Trophoblast cell (in vitro differentiated cells and primary cell): ENCODE measurements at regions not wholly inside any gene's neighbourhood (a gene's known extent, or its start where the extent isn't known, plus 50 kb on each side); places are given as distances from the start of the nearest gene placed in this dataset.

ENCODE experiments used
- DNase-seq, 2 donors: peaks; one replicate each; pipeline ENCODE4 v3.0.0-alpha.2; 2016
- H2AFZ ChIP-seq: 2 replicates; pipeline ENCODE4 v1.6.1; 2013; ENCODE audit warnings: low read length, moderate library complexity, mild to moderate bottlenecking; ENCODE audit not compliant: insufficient read depth, poor library complexity
- H2AK5ac ChIP-seq: 2 replicates; pipeline ENCODE4 v1.6.1; 2013; ENCODE audit warnings: mild to moderate bottlenecking, low read length
- H2BK120ac ChIP-seq: 2 replicates; pipeline ENCODE4 v1.6.1; 2013; ENCODE audit warnings: low read length, mild to moderate bottlenecking, moderate library complexity; ENCODE audit not compliant: insufficient read depth, poor library complexity
- H2BK12ac ChIP-seq: 2 replicates; pipeline ENCODE4 v1.6.1; 2013; ENCODE audit warnings: mild to moderate bottlenecking, low read length, moderate library complexity
- H2BK5ac ChIP-seq: 2 replicates; pipeline ENCODE4 v1.6.1; 2013; ENCODE audit warnings: low read length, low read depth, moderate library complexity, mild to moderate bottlenecking; ENCODE audit not compliant: poor library complexity
- H3K14ac ChIP-seq: 2 replicates; pipeline ENCODE4 v1.6.1; 2013; ENCODE audit warnings: mild to moderate bottlenecking, low read length
- H3K18ac ChIP-seq: 2 replicates; pipeline ENCODE4 v1.6.1; 2013; ENCODE audit warnings: mild to moderate bottlenecking, low read length
- H3K23ac ChIP-seq: 2 replicates; pipeline ENCODE4 v1.6.1; 2013; ENCODE audit warnings: low read length
- H3K27ac ChIP-seq: 2 replicates; pipeline ENCODE4 v1.5.1; 2013; ENCODE audit warnings: low read depth, mild to moderate bottlenecking, inconsistent platforms, low read length, moderate library complexity
- H3K27me3 ChIP-seq: 2 replicates; pipeline ENCODE4 v1.6.1; 2013; ENCODE audit warnings: inconsistent platforms, mild to moderate bottlenecking, low read length, moderate library complexity; ENCODE audit not compliant: insufficient read depth
- H3K36me3 ChIP-seq, 2 experiments: 1 replicate in 1 of 2; 2 replicates in 1 of 2; pipeline ENCODE4 v1.6.1; 2013; ENCODE audit warnings: low read length in 2 of 2, mild to moderate bottlenecking in 2 of 2, moderate library complexity in 1 of 2; ENCODE audit not compliant: insufficient read depth in 2 of 2, control insufficient read depth in 1 of 2
- H3K4ac ChIP-seq: 2 replicates; pipeline ENCODE4 v1.6.1; 2013; ENCODE audit warnings: low read depth, mild to moderate bottlenecking, low read length, moderate library complexity
- H3K4me1 ChIP-seq, 2 experiments: 1 replicate in 1 of 2; 2 replicates in 1 of 2; pipeline ENCODE4 v1.6.1; 2013; ENCODE audit warnings: low read length in 2 of 2, mild to moderate bottlenecking in 2 of 2, moderate library complexity in 1 of 2; ENCODE audit not compliant: insufficient read depth in 2 of 2, control insufficient read depth in 1 of 2
- H3K4me2 ChIP-seq: 2 replicates; pipeline ENCODE4 v1.6.1; 2013; ENCODE audit warnings: inconsistent platforms, mild to moderate bottlenecking, low read length, moderate library complexity
- H3K4me3 ChIP-seq: 2 replicates; pipeline ENCODE4 v1.5.1; 2013; ENCODE audit warnings: mild to moderate bottlenecking, low read depth, low read length, inconsistent platforms
- H3K79me1 ChIP-seq: one replicate; pipeline ENCODE4 v1.6.1; 2013; ENCODE audit warnings: low read length
- H3K79me2 ChIP-seq: 2 replicates; pipeline ENCODE4 v1.6.1; 2013; ENCODE audit warnings: low read length, mild to moderate bottlenecking; ENCODE audit not compliant: control insufficient read depth, insufficient read depth, poor library complexity
- H3K9ac ChIP-seq: 2 replicates; pipeline ENCODE4 v1.6.1; 2013; ENCODE audit warnings: mild to moderate bottlenecking, low read length
- H3K9me3 ChIP-seq: 2 replicates; pipeline ENCODE4 v1.6.1; 2013; ENCODE audit warnings: low read depth, mild to moderate bottlenecking, control low read depth, inconsistent platforms, low read length; ENCODE audit not compliant: insufficient read depth
- H4K12ac ChIP-seq: 2 replicates; pipeline ENCODE4 v1.6.1; 2013; ENCODE audit warnings: low read depth, mild to moderate bottlenecking, low read length, moderate library complexity
- H4K8ac ChIP-seq: 2 replicates; pipeline ENCODE4 v1.6.1; 2013; ENCODE audit warnings: low read depth, mild to moderate bottlenecking, low read length, moderate library complexity
- H4K91ac ChIP-seq: one replicate; pipeline ENCODE4 v1.6.1; 2013; ENCODE audit warnings: low read depth, mild to moderate bottlenecking, low read length, moderate library complexity
- WGBS: extraction: QIAGEN DNeasy Blood & Tissue Kit; methylation state at CpG from one replicate; pipeline ENCODE4 v1.1.7; 2013; ENCODE audit warnings: missing lambda C conversion rate; ENCODE audit not compliant: insufficient read length, insufficient coverage; ENCODE audit errors: extremely low coverage; 5-methylcytosine and 5-hydroxymethylcytosine counted together

GRCh38 chr4:71120831-71121524 is 127.5 kb downstream of the DCK start:
- Histone ChIP-seq H3K27ac (no peak overlapping the region), H3K14ac (no peak overlapping the region), H3K36me3 (no peaks in the 10 kb centered on the region), H3K27me3 (no peaks in the 10 kb centered on the region), H2BK5ac (no peak overlapping the region), H2BK12ac (no peak overlapping the region), H3K4me2 (no peak overlapping the region), H4K8ac (no peak overlapping the region), H3K4me3 (no peak overlapping the region), H2AK5ac (no peak overlapping the region), H3K18ac (no peak overlapping the region), H3K4ac (no peak overlapping the region), H4K91ac (no peak overlapping the region), H3K79me1 (no peaks in the 10 kb centered on the region), H3K9ac (no peak overlapping the region), H3K9me3 (peaks cover 6% of the 10 kb centered on the region), H2AFZ (no peak overlapping the region), H3K23ac (no peak overlapping the region), H2BK120ac (no peak overlapping the region), H4K12ac (no peak overlapping the region), H3K79me2 (no peaks in the 10 kb centered on the region), H3K4me1 (no peaks in the 10 kb centered on the region)
- no CpG with 5 or more reads among the region's 37 CpGs for WGBS
- DNase-seq = no peak

GRCh38 chr4:71123951-71124350 is 130.5 kb downstream of the DCK start:
- Histone ChIP-seq H4K91ac (no peak overlapping the region), H3K9ac (no peak overlapping the region), H4K8ac (no peak overlapping the region), H3K4me2 (no peak overlapping the region), H3K27ac (no peak overlapping the region), H3K27me3 (no peaks in the 10 kb centered on the region), H2AK5ac (no peak overlapping the region), H3K79me1 (no peaks in the 10 kb centered on the region), H3K23ac (no peak overlapping the region), H3K14ac (no peak overlapping the region), H3K79me2 (no peaks in the 10 kb centered on the region), H3K4ac (no peak overlapping the region), H2BK12ac (no peak overlapping the region), H2BK5ac (no peak overlapping the region), H3K4me3 (no peak overlapping the region), H3K4me1 (no peaks in the 10 kb centered on the region), H3K9me3 (peaks cover 6% of the 10 kb centered on the region), H4K12ac (no peak overlapping the region), H3K36me3 (no peaks in the 10 kb centered on the region), H3K18ac (no peak overlapping the region), H2AFZ (no peak overlapping the region), H2BK120ac (no peak overlapping the region)
- WGBS = no CpG with 5 or more reads among the region's 4 CpGs
- no peak for DNase-seq

DNA sequence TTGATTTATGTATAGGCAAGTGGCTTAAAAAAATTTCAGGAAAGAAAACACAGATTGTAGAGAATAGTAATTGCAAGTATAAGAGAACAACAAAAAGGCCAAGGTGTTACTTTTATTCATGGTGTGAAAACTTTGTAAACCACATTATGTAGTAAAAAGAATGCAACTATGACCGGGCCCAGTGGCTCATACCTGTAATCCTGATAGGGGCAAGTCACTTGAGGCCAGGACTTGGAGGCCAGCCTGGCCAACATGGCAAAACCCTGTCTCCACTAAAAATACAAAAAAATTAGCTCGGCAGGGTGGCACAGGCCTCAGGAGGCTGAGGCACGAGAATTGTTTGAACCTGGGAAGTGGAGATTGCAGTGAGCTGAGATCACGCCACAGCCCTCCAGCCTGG is 131.7 kb downstream of the DCK start:
- H2AK5ac ChIP-seq = no peak overlapping the region
- no peak overlapping the region for H3K18ac ChIP-seq
- no peak overlapping the region for H4K91ac ChIP-seq
- H3K14ac ChIP-seq = no peak overlapping the region
- H3K9me3 ChIP-seq = peaks cover 6% of the 10 kb centered on the region
- no peak overlapping the region for H4K12ac ChIP-seq
- H3K27me3 ChIP-seq = no peaks in the 10 kb centered on the region
- H2BK5ac ChIP-seq = no peak overlapping the region
- DNase-seq = peak; percentile 54 to 67
- H3K4me3 ChIP-seq = no peak overlapping the region
- H3K4ac ChIP-seq = no peak overlapping the region
- no peak overlapping the region for H4K8ac ChIP-seq
- no peak overlapping the region for H3K23ac ChIP-seq
- H3K36me3 ChIP-seq = no peaks in the 10 kb centered on the region
- no peak overlapping the region for H2BK120ac ChIP-seq
- H2BK12ac ChIP-seq = no peak overlapping the region
- H3K79me1 ChIP-seq = no peaks in the 10 kb centered on the region
- no peaks in the 10 kb centered on the region for H3K79me2 ChIP-seq
- H2AFZ ChIP-seq = no peak overlapping the region
- H3K4me1 ChIP-seq = no peaks in the 10 kb centered on the region
- H3K4me2 ChIP-seq = no peak overlapping the region
- H3K27ac ChIP-seq = no peak overlapping the region
- WGBS = no CpG with 5 or more reads among the region's 4 CpGs
- H3K9ac ChIP-seq = no peak overlapping the region

DNA sequence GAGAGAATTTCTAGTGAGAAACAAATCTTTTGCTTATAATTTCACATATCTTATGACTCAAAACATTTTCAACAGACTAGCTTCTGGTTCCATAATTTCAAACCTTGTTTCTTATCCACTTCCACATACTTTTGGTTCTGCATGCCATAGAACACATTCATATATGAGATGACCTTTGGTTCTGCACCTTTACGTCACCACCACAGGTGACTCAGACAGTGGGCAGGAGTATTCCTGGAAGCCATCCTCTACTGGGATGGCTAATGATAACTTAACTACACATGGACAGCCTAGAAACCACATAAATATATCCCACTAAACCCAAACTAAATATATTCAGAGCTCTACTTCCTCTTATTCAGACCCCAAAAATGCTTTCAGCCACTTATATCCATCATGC is 133.3 kb downstream of the DCK start:
- H3K4me3 ChIP-seq = no peak overlapping the region
- no peak overlapping the region for H4K8ac ChIP-seq
- no peak overlapping the region for H4K91ac ChIP-seq
- H2BK12ac ChIP-seq = no peak overlapping the region
- no peak overlapping the region for H3K4me2 ChIP-seq
- no peak overlapping the region for H3K9ac ChIP-seq
- no peaks in the 10 kb centered on the region for H3K36me3 ChIP-seq
- H2BK120ac ChIP-seq = no peak overlapping the region
- WGBS = no CpG with 5 or more reads among the region's 1 CpG
- no peak overlapping the region for H4K12ac ChIP-seq
- no peak overlapping the region for H2AK5ac ChIP-seq
- no peak overlapping the region for H2BK5ac ChIP-seq
- peak; percentile 85 to 95 for DNase-seq
- no peaks in the 10 kb centered on the region for H3K79me1 ChIP-seq
- H3K18ac ChIP-seq = no peak overlapping the region
- H3K4me1 ChIP-seq = no peaks in the 10 kb centered on the region
- H3K9me3 ChIP-seq = no peaks in the 10 kb centered on the region
- H3K27ac ChIP-seq = no peak overlapping the region
- H2AFZ ChIP-seq = no peak overlapping the region
- no peak overlapping the region for H3K23ac ChIP-seq
- no peak overlapping the region for H3K14ac ChIP-seq
- no peaks in the 10 kb centered on the region for H3K27me3 ChIP-seq
- no peak overlapping the region for H3K4ac ChIP-seq
- H3K79me2 ChIP-seq = no peaks in the 10 kb centered on the region
